NCI-H1694 treated with DMSO at 0.1 percent for 48 hours (cell line): ENCODE measurements at regions not wholly inside any gene's neighbourhood (a gene's known extent, or its start where the extent isn't known, plus 50 kb on each side); places are given as distances from the start of the nearest gene placed in this dataset.
"Not testable (repeated sequence)": the region's sequence is repeated elsewhere in the genome, so short reads cannot be mapped to it uniquely, and the experiment has no call there.

Experiments used
- DNase-seq: peaks from one replicate; lab custom pipeline; 2025; lab: John Stamatoyannopoulos, UW

- DNase-seq: no peak
Observed at GRCh38 chr6:26175033-26175427, 87.8 kb downstream of the HFE start.

- DNase-seq: peak; percentile 31
Observed at GRCh38 chr6:26175428-26176181, 88.4 kb downstream of the HFE start.

- no peak for DNase-seq
Observed at GRCh38 chr6:26179675-26180074, 92.4 kb downstream of the HFE start.

GRCh38 chr6:26180346-26180745 is 93.1 kb downstream of the HFE start:
- DNase-seq: no peak

- DNase-seq: no peak
Observed at GRCh38 chr6:26183237-26183580, 96.0 kb downstream of the HFE start.

- no peak for DNase-seq
Observed at GRCh38 chr6:26183581-26184366, 96.5 kb downstream of the HFE start.

- no peak for DNase-seq
Observed at GRCh38 chr6:26184367-26184891, 97.2 kb downstream of the HFE start.

GRCh38 chr6:26185004-26185403 is 97.8 kb downstream of the HFE start:
- no peak for DNase-seq

GRCh38 chr6:26185802-26186201 is 98.6 kb downstream of the HFE start:
- no peak for DNase-seq

- DNase-seq: no peak
Observed at GRCh38 chr6:26186652-26187051, 99.4 kb downstream of the HFE start.

GRCh38 chr6:26187292-26187691 is 100.1 kb downstream of the HFE start:
- no peak for DNase-seq

GRCh38 chr6:26187981-26188635 is 100.9 kb downstream of the HFE start:
- DNase-seq: no peak

- DNase-seq: not testable (repeated sequence)
Observed at GRCh38 chr6:26191512-26191911, 104.3 kb downstream of the HFE start.

GRCh38 chr6:26193467-26194328 is 106.5 kb downstream of the HFE start:
- no peak for DNase-seq

- no peak for DNase-seq
Observed at GRCh38 chr6:26194329-26194701, 107.1 kb downstream of the HFE start.

- DNase-seq: no peak
Observed at GRCh38 chr6:26194816-26195375, 107.7 kb downstream of the HFE start.

- DNase-seq: no peak
Observed at GRCh38 chr6:26195376-26195923, 108.2 kb downstream of the HFE start.

GRCh38 chr6:26195924-26196845 is 109.0 kb downstream of the HFE start:
- DNase-seq: no peak

- DNase-seq: no peak
Observed at GRCh38 chr6:26196846-26197635, 109.8 kb downstream of the HFE start.

GRCh38 chr6:26197636-26197932 is 110.4 kb downstream of the HFE start:
- DNase-seq: no peak
